Esophagus squamous epithelium (tissue), 4 donors: ENCODE measurements at regions not wholly inside any gene's neighbourhood (a gene's known extent, or its start where the extent isn't known, plus 50 kb on each side); places are given as distances from the start of the nearest gene placed in this dataset.

Experiments
- POLR2A ChIP-seq, 4 donors: fragments of 450-650 bp; IDR thresholded peaks; one replicate each; pipeline ENCODE4 v1.6.1; 2017; ENCODE audit warnings: antibody characterized with exemption in 4 of 4, mild to moderate bottlenecking in 4 of 4, moderate library complexity in 3 of 4
- TF ChIP-seq, protein P1 (sequence below), 6 experiments: fragments of 450-650 bp in 4 of 6; fragments of 200-600 bp in 2 of 6; sonication (generic) in 2 of 6; IDR thresholded peaks; one replicate each; pipeline ENCODE4 v1.5.1; 2016 to 2019; ENCODE audit warnings: antibody characterized with exemption in 6 of 6, mild to moderate bottlenecking in 4 of 6, moderate library complexity in 4 of 6

DNA sequence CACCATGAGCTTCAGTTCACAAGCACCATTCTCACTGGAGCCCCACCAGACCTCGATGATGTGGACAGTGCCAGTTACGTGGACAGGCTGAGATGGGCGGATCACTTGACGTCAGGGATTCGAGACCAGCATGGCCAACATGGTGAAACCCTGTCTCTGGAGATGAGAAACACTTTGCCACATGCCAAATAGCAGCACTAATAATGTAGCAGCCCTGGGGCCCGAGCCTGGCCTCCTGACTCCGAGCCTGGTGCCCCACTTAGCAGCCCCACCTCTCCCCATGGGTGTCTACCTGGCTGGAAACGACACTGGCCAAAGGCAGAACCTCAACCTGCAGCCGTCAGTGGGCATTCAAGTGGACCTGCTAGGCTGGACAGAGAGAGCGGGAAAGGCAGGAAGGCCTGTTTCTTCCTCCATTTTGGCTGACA, 129.1 kb downstream of the TOMM20 start:
- TF ChIP-seq, protein P1, sequence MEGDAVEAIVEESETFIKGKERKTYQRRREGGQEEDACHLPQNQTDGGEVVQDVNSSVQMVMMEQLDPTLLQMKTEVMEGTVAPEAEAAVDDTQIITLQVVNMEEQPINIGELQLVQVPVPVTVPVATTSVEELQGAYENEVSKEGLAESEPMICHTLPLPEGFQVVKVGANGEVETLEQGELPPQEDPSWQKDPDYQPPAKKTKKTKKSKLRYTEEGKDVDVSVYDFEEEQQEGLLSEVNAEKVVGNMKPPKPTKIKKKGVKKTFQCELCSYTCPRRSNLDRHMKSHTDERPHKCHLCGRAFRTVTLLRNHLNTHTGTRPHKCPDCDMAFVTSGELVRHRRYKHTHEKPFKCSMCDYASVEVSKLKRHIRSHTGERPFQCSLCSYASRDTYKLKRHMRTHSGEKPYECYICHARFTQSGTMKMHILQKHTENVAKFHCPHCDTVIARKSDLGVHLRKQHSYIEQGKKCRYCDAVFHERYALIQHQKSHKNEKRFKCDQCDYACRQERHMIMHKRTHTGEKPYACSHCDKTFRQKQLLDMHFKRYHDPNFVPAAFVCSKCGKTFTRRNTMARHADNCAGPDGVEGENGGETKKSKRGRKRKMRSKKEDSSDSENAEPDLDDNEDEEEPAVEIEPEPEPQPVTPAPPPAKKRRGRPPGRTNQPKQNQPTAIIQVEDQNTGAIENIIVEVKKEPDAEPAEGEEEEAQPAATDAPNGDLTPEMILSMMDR (IDR thresholded peaks at IDR 0.05), result no peak
- no peak for TF ChIP-seq POLR2A (IDR thresholded peaks at IDR 0.05)
